Effector CD4-positive, alpha-beta T cell (primary cell): ENCODE measurements at regions not wholly inside any gene's neighbourhood (a gene's known extent, or its start where the extent isn't known, plus 50 kb on each side); places are given as distances from the start of the nearest gene placed in this dataset.

Experiments used
- DNase-seq: peaks from one replicate; pipeline ENCODE4 v3.0.0-alpha.2; 2020

DNA sequence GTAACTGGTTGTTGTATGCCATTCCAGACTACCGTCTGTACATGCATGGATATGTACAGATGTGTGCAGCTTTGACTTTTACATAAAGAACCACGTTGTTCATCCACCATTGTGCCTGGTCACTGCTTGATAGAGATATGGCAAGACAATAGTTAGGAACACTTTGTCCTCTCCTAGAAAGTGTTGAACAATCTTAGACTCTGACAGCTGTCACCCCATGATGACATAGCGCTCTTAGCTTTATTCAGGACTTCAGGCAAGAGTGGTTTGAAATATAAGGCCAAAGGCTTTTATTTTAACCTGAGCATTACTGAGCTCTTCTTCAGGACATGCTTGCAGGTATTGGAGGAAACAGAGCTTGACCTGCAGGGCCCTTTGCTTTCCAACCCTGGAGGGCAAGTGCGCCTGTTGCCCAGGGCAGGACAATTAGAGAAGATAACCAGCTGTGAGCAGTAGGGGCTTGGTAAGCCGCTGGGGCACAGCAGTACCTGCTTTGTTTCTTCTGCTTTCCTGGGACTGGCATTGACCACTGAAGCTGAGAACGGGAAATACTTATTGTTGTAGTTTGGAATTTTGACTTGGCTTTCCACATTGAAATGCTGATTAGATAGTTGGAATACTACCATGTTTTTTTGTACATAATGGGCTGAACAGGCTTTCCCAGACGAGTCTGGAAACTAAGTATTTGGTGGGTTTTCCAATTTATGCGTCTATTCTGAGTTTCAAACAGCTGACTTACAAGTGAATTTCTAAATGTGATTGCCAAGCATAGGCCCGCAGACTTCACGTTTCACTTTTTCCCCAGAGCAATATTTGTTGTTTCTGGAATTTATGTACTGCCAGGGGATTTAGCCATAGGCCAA, 51.1 kb downstream of the GARRE1 start:
- DNase-seq = no peak

- no peak for DNase-seq
These were observed 51.9 kb downstream of the GARRE1 start for GRCh38 chr19:34306213-34306661.

DNA sequence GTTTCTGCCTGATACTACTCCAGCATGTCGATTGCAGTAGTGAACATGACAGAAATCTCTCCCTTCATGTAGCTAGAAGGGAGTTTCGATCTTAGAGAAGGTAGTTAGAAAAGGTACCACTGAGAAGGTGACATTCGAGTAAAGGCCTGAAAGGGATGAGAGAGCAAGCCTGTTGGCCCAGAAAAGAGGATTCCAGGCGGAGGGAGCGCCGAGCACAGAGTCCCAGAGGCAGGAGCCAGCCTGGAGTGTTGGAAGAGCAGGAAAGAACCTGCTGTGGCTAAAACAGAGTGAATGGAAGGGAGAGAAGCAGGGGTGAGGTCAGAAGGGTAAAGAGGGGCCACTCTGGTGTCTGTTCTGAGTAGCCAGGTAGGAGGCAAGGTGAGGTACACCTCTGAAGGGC, 52.5 kb downstream of the GARRE1 start:
- DNase-seq = no peak

GRCh38 chr19:34308381-34309367, 54.3 kb downstream of the GARRE1 start:
- peak; percentile 17 for DNase-seq

DNA sequence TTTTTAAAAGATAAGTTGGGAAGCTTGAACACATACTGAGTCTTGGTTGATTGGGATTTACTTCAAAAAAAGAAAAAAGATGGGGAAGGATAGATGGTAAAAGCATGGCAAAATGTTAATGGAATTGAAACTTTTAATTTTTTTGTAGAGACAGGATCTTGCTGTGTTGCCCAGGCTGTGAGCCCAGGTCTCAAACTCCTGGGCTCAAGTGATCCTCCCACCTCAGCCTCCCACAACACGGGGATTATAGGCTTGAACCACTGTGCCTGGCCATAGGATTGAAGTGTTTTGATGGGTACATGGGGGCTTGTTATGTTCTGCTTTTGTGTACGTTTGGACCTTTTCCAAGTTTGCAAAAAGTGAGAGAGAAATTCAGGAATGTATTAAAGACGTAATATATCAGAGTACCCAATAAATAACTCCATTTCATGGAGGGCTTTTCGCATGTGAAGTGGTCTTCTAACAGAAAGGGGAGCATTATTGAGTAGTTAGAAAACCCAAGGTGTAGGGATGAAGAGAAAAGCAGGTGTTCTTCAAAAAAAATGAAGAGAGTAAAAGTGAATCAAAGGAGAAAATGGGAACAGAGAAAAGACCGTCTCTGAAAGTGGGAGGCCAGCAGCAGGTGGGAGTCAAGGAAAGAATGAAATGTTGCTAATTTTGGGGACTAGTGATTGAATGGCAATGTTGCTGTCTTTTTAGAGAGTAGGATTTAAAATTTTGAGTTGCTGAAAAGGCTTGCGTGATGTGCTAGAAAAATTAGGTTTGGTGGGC, 55.2 kb downstream of the GARRE1 start:
- DNase-seq = no peak

- DNase-seq = no peak
These were observed 54.5 kb upstream of the GPI start for GRCh38 chr19:34310494-34310981.

- no peak for DNase-seq
These were observed 51.8 kb upstream of the GPI start for GRCh38 chr19:34313188-34313587.

- DNase-seq = no peak
These were observed 50.3 kb upstream of the GPI start for GRCh38 chr19:34314437-34315313.
